Osteocyte (in vitro differentiated cells): ENCODE measurements at regions not wholly inside any gene's neighbourhood (a gene's known extent, or its start where the extent isn't known, plus 50 kb on each side); places are given as distances from the start of the nearest gene placed in this dataset.

Source experiments
- DNase-seq: peaks from one replicate; pipeline ENCODE4 v3.0.0; 2021; ENCODE audit warnings: mixed read lengths; ENCODE audit not compliant: unreplicated experiment; ENCODE audit errors: extremely low spot score
- H3K27ac Mint-ChIP-seq: one replicate; pipeline ENCODE4 v1.8.0; 2021; ENCODE audit warnings: mild to moderate bottlenecking, mixed read lengths; ENCODE audit not compliant: unreplicated experiment
- H3K27me3 Mint-ChIP-seq: one replicate; pipeline ENCODE4 v1.8.0; 2021; ENCODE audit warnings: mixed read lengths; ENCODE audit not compliant: unreplicated experiment
- H3K36me3 Mint-ChIP-seq: one replicate; pipeline ENCODE4 v1.8.0; 2021; ENCODE audit warnings: mixed read lengths; ENCODE audit not compliant: unreplicated experiment
- H3K4me1 Mint-ChIP-seq: one replicate; pipeline ENCODE4 v1.8.0; 2021; ENCODE audit warnings: mixed read lengths; ENCODE audit not compliant: unreplicated experiment
- H3K4me3 Mint-ChIP-seq: one replicate; pipeline ENCODE4 v1.8.0; 2021; ENCODE audit warnings: mild to moderate bottlenecking, moderate library complexity, mixed read lengths; ENCODE audit not compliant: unreplicated experiment
- H3K9me3 Mint-ChIP-seq: one replicate; pipeline ENCODE4 v1.8.0; 2021; ENCODE audit warnings: mixed read lengths; ENCODE audit not compliant: unreplicated experiment
- TF ChIP-seq, protein P1 (sequence below): fragments of 200-600 bp; sonication (generic); IDR thresholded peaks from 2 replicates; pipeline ENCODE4 v1.5.0; 2021; ENCODE audit warnings: antibody characterized with exemption, mild to moderate bottlenecking, moderate library complexity

DNA sequence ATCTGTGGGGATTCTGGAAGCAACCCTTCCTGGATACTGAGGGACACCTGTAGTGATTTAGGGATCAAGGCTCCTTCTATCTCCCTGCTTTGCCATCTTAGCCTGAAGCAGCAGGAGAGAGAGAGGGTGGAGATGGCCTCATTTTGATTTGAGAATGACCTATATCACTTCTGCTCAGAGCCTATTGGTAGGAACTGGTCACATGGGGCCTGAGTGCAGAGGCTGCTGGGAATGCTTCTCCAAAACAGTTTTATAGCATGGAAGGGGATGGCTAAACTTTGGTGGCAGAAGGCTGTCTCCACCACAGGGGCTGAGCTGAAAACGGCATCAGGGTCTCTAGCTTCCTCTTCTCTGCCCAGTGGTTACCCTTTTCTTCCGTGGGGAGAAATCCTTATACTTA, 105.8 kb downstream of the TBX19 start:
- TF ChIP-seq, protein P1, sequence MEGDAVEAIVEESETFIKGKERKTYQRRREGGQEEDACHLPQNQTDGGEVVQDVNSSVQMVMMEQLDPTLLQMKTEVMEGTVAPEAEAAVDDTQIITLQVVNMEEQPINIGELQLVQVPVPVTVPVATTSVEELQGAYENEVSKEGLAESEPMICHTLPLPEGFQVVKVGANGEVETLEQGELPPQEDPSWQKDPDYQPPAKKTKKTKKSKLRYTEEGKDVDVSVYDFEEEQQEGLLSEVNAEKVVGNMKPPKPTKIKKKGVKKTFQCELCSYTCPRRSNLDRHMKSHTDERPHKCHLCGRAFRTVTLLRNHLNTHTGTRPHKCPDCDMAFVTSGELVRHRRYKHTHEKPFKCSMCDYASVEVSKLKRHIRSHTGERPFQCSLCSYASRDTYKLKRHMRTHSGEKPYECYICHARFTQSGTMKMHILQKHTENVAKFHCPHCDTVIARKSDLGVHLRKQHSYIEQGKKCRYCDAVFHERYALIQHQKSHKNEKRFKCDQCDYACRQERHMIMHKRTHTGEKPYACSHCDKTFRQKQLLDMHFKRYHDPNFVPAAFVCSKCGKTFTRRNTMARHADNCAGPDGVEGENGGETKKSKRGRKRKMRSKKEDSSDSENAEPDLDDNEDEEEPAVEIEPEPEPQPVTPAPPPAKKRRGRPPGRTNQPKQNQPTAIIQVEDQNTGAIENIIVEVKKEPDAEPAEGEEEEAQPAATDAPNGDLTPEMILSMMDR, result no peak
- H3K27me3 Mint-ChIP-seq, result peaks cover 58% of the 10 kb centered on the region
- H3K27ac Mint-ChIP-seq, result no peak overlapping the region
- no peaks in the 10 kb centered on the region for H3K36me3 Mint-ChIP-seq
- H3K4me1 Mint-ChIP-seq, result no peaks in the 10 kb centered on the region
- DNase-seq, result no peak
- no peak overlapping the region for H3K4me3 Mint-ChIP-seq
- no peaks in the 10 kb centered on the region for H3K9me3 Mint-ChIP-seq

DNA sequence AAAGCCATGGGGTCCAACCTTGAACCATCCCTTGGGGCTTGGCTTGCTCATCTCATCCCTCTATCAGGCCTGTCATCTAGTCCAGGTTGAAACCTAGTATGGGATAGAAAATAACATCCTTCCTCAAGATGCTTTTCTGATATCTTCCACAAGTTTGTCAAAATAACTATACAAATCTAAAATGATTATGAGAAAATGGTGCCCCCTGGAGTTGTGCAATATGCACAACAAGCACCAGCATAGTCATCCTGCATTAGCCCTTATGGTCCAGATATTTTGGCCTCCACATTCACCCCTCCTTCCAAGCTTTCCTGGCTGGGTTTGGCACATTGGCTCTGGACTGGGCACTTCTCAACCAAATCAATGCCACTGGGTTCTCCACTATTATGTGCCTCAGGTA, 101.2 kb downstream of the TBX19 start:
- TF ChIP-seq, protein P1, result peak; percentile 7
- Mint-ChIP-seq H3K36me3 (no peaks in the 10 kb centered on the region), H3K27me3 (peaks cover 25% of the 10 kb centered on the region), H3K27ac (no peak overlapping the region), H3K9me3 (peaks cover 3% of the 10 kb centered on the region), H3K4me1 (no peaks in the 10 kb centered on the region), H3K4me3 (no peak overlapping the region)
- DNase-seq, result no peak

DNA sequence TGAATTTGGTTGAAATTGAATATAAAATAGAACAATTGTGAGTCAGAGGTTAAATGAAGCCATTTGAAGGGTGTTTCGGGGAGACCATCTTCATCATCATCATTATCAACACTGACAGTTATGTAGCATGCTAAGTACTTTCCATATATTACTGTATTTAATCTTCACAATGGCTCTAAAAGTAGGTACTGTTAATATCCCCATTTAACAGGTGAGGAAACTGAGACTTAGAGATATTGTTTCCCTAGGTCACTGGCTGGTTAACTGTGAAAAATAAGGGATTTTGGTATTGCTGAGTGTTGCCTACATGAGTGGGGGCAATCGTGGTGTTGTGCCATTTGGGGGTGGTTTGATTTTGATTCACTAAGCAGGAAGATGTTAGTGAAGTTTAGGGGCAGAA, 100.3 kb downstream of the TBX19 start:
- no peak overlapping the region for H3K27ac Mint-ChIP-seq
- peaks cover 25% of the 10 kb centered on the region for H3K27me3 Mint-ChIP-seq
- no peaks in the 10 kb centered on the region for H3K4me1 Mint-ChIP-seq
- H3K4me3 Mint-ChIP-seq, result no peak overlapping the region
- TF ChIP-seq, protein P1, result no peak
- DNase-seq, result no peak
- H3K36me3 Mint-ChIP-seq, result no peaks in the 10 kb centered on the region
- H3K9me3 Mint-ChIP-seq, result peaks cover 3% of the 10 kb centered on the region

DNA sequence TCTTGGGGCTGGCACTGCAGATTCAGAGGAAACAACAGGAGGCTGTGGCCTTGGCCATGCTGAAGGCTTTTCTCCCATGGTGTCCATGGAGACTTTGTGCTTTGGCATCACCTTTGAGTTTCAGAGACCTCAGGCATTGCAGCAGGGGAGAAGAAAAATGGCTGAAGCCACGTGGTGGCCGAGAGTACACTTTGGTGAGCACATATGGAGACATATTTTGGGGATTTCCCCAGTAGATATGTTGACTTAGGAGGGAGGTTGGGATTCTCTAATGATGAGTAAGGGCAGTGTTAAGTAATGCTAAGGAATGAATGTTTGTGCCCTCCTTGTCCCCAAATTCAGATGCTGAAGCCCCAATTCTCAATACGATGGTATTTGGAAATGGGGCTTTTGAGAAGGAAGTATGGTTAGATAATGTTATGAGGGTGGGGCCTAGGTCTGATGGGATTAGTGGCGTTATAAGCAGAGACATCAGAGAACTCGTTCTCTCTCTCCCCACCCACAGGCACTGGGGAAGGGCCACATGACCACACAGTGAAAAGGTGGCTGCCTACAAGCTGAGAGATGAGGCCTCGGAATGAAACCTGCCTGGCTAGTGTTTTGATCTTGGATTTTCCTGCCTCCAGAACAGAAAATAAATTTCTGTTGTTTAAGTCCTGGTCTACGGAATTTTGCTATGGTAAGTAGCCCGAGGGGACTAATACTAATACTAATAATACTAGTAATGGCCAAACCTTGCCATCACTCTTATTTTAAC, 98.6 kb downstream of the TBX19 start:
- DNase-seq, result no peak
- Mint-ChIP-seq H3K4me3 (no peak overlapping the region), H3K9me3 (peaks cover 3% of the 10 kb centered on the region), H3K27me3 (peaks cover 18% of the 10 kb centered on the region), H3K27ac (no peak overlapping the region), H3K4me1 (no peaks in the 10 kb centered on the region), H3K36me3 (no peaks in the 10 kb centered on the region)
- TF ChIP-seq, protein P1, result no peak

DNA sequence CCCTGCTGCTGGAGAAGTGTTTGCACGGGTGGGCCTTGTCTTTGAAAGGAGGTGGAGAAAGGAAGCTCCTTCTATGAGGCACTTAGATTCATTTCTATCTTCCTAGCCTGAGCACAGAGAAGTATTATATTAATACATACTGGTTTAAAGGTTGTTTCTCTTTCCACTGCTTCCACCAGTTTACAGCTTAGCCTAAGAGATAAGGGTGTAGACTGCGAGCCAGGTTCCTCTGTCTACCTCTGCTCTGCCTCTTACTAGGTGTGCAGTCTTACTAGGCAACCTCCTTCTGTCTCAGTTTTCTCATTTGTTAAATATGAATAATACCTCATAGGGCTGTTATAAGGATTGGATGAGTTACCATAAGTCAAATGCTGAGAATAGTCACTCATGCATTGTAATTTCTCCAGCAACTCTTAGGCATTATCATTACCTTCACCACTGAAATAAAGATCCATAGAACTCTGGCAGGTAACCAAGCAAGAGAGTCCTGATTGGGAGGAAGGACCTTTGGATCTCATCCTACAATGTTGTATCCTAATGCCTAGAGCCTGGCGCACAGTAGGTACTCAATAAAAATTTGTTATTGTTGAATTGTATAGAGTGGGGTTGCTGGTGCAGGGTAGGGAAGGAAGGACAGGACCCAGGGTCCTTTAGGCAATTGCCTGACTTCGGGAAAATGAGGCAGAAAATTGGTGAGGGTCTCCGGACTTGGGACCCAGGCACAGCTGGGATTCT, 95.1 kb downstream of the TBX19 start:
- TF ChIP-seq, protein P1, result no peak
- Mint-ChIP-seq H3K27ac (no peak overlapping the region), H3K36me3 (no peaks in the 10 kb centered on the region), H3K4me3 (no peak overlapping the region), H3K9me3 (peaks cover 3% of the 10 kb centered on the region), H3K27me3 (peaks cover 11% of the 10 kb centered on the region), H3K4me1 (no peaks in the 10 kb centered on the region)
- DNase-seq, result no peak
